ENCODE measurements at regions not wholly inside any gene's neighbourhood (a gene's known extent, or its start where the extent isn't known, plus 50 kb on each side); places are given as distances from the start of the nearest gene placed in this dataset.

DNA sequence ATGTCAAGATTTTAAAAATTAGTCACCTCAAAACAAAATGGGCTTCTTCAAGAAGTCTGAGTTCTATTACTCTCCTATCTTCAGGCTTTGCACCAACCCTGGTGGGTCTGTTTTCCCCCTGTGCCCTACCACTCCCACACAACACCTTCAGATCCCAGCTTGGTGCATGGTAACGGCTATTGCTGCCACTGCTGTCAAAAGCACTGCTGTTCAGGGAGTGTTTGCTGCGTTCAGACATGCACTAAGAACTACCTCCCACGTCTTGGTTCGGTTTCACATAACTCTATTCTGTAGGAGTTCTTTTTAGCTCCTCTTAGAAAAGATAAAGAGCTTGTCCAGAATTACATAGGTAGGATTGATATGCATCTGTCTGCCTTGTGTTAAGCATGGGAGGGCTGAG, 799.2 kb downstream of the NR2F2 start:
- no peak overlapping the region for H2AK9ac ChIP-seq (replicated peaks; ENCODE audit: low read depth, low read length, poor library complexity)
- no peaks in the 10 kb centered on the region for H3K36me3 ChIP-seq (ENCODE audit: control insufficient read depth, insufficient read depth, low read length)
- H3K9me1 ChIP-seq (ENCODE audit: insufficient read depth, low read length) = no peaks in the 10 kb centered on the region
- H3K4me2 ChIP-seq (ENCODE audit: low read depth, low read length) = no peak overlapping the region
- H2AFZ ChIP-seq (replicated peaks; ENCODE audit: low read length, poor library complexity) = no peak overlapping the region
- H3K9ac ChIP-seq (ENCODE audit: low read depth, low read length) = no peak overlapping the region
- no peak overlapping the region for H4K5ac ChIP-seq (ENCODE audit: low read depth, low read length)
- in situ Hi-C loops (cut with MboI; ENCODE audit: low sequenced_read_pairs) (no loop called here), dilution Hi-C loops (cut with HindIII; ENCODE audit: low sequenced_read_pairs, unreplicated experiment) (no loop called here), intact Hi-C loops (cut with micrococcal nuclease) (no loop called here)
- no peak overlapping the region for H2BK15ac ChIP-seq (ENCODE audit: low read depth, low read length)
- H4K91ac ChIP-seq (ENCODE audit: insufficient read depth, low read depth, low read length) = no peak overlapping the region
- H3K23ac ChIP-seq (ENCODE audit: low read depth, low read length) = no peak overlapping the region
- H3K56ac ChIP-seq (ENCODE audit: extremely low read depth, insufficient read depth, low read length) = no peak overlapping the region
- WGBS, 2 experiments (ENCODE audit: extremely low coverage in 2 of 2, insufficient read length in 1 of 2) = no CpG with 5 or more reads among the region's 4 CpGs
- H4K8ac ChIP-seq (ENCODE audit: low read depth in 2 of 2, low read length in 2 of 2) = no peak overlapping the region
- no peaks in the 10 kb centered on the region for H3K79me1 ChIP-seq (ENCODE audit: low read depth in 1 of 2, low read length in 2 of 2)
- no peak overlapping the region for H3K27ac ChIP-seq (ENCODE audit: insufficient read depth, low read length)
- H3K4me1 ChIP-seq (ENCODE audit: control insufficient read depth, insufficient read depth, low read length) = no peaks in the 10 kb centered on the region
- CTCF ChIA-PET = no interaction called here
- no TSS peak for BruUV-seq (replicated peaks)
- TF ChIP-seq RAD21 (IDR thresholded peaks at IDR 0.05; ENCODE audit: low read length) (no peak), CHD1 (IDR thresholded peaks at IDR 0.05; ENCODE audit: low read depth, low read length) (no peak)
- H2AK5ac ChIP-seq (ENCODE audit: low read depth, low read length) = no peak overlapping the region
- H3K27me3 ChIP-seq (ENCODE audit: control insufficient read depth, insufficient read depth, low read length) = no peaks in the 10 kb centered on the region
- H3K14ac ChIP-seq (replicated peaks; ENCODE audit: low read depth, low read length) = no peak overlapping the region
- no peak overlapping the region for H3K18ac ChIP-seq (ENCODE audit: low read depth, low read length)
- no peak overlapping the region for H2BK5ac ChIP-seq (ENCODE audit: low read depth, low read length, poor library complexity, severe bottlenecking)
- POLR2A ChIA-PET (ENCODE audit: unreplicated experiment) = no interaction called here
- H4K20me1 ChIP-seq (ENCODE audit: insufficient read depth, low read length) = no peaks in the 10 kb centered on the region
- H2BK20ac ChIP-seq (ENCODE audit: low read depth, low read length) = no peak overlapping the region
- no peak overlapping the region for H3K4ac ChIP-seq (ENCODE audit: low read depth, low read length)
- ATAC-seq (ENCODE audit: low read depth) (no peak), DNase-seq (no peak)
- no peak overlapping the region for H3K4me3 ChIP-seq (ENCODE audit: insufficient read depth, low read depth, low read length)
- H3K9me3 ChIP-seq (ENCODE audit: control insufficient read depth, insufficient read depth, low read length) = peaks cover 10% of the 10 kb centered on the region
- no peak overlapping the region for H2BK120ac ChIP-seq (ENCODE audit: low read depth, low read length)

Data from IMR-90 (cell line).